B cell (primary cell): ENCODE measurements at regions not wholly inside any gene's neighbourhood (a gene's known extent, or its start where the extent isn't known, plus 50 kb on each side); places are given as distances from the start of the nearest gene placed in this dataset.

ENCODE experiments used
- CTCF ChIP-seq: fragments of 200-600 bp; IDR thresholded peaks from one replicate; pipeline ENCODE4 v1.8.0; 2022; ENCODE audit warnings: antibody characterized with exemption, mild to moderate bottlenecking
- EZH2 ChIP-seq: IDR thresholded peaks from 2 replicates; pipeline ENCODE4 v1.6.1; 2012; ENCODE audit warnings: borderline replicate concordance, low read depth, mild to moderate bottlenecking, moderate library complexity, low read length; ENCODE audit not compliant: insufficient read depth, poor library complexity, severe bottlenecking

GRCh38 chr2:23112517-23112916, 272.5 kb upstream of the KLHL29 start:
- TF ChIP-seq CTCF (no peak), EZH2 (no peak)
